Cardiac muscle cell (in vitro differentiated cells and primary cell): ENCODE measurements at regions not wholly inside any gene's neighbourhood (a gene's known extent, or its start where the extent isn't known, plus 50 kb on each side); places are given as distances from the start of the nearest gene placed in this dataset.
A peak's percentile ranks its signal among the peaks of the same experiment; 100 is the strongest.

ENCODE experiments used
- DNase-seq, 2 donors: peaks; one replicate each; pipeline versions ENCODE4 v3.0.0 to v3.0.0-alpha.2; 2010 to 2017; ENCODE audit warnings: low read depth in 1 of 2, low spot score in 1 of 2
- H3K27ac ChIP-seq: fragments of 200-600 bp; sonication (generic); 2 replicates; pipeline ENCODE4 v1.5.1; 2016
- H3K27me3 ChIP-seq: fragments of 200-600 bp; sonication (generic); 2 replicates; pipeline ENCODE4 v1.6.0; 2016; ENCODE audit warnings: control low read depth
- H3K36me3 ChIP-seq: fragments of 200-600 bp; sonication (generic); 2 replicates; pipeline ENCODE4 v1.5.1; 2016; ENCODE audit warnings: control low read depth
- H3K4me1 ChIP-seq: fragments of 200-600 bp; sonication (generic); 2 replicates; pipeline ENCODE4 v1.8.1; 2017; ENCODE audit warnings: low read depth, mild to moderate bottlenecking, mixed run types
- H3K4me3 ChIP-seq: fragments of 200-600 bp; sonication (generic); 2 replicates; pipeline ENCODE4 v1.5.1; 2016; ENCODE audit warnings: mild to moderate bottlenecking
- H3K9me3 ChIP-seq: fragments of 200-600 bp; sonication (generic); 2 replicates; pipeline ENCODE4 v1.5.1; 2017; ENCODE audit warnings: low read depth, mild to moderate bottlenecking, control low read depth
- TF ChIP-seq, protein P1 (sequence below): IDR thresholded peaks from 2 replicates; pipeline ENCODE4 v1.5.1; 2012; ENCODE audit warnings: low read depth, mild to moderate bottlenecking, low read length

DNA sequence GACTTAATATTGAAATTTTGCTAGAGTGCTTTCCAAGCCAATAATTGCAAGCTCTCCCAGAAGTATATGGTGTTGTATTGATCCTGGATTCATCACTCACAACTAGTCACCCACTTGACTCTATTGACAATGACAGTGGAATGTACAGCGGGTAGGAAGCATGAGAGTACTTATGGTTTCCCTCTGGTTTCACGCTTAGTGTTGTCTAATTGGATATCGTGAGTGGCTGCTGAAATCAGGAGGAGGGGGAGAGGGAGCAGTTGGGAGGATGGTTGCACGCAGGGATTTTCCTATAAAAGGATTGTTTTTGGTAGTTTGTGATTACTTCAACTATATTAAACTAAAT lies 1819.5 kb upstream of the TENM3 start:
- no peaks in the 10 kb centered on the region for H3K27me3 ChIP-seq
- H3K27ac ChIP-seq: no peak overlapping the region
- H3K36me3 ChIP-seq: no peaks in the 10 kb centered on the region
- H3K9me3 ChIP-seq: no peaks in the 10 kb centered on the region
- TF ChIP-seq, protein P1, sequence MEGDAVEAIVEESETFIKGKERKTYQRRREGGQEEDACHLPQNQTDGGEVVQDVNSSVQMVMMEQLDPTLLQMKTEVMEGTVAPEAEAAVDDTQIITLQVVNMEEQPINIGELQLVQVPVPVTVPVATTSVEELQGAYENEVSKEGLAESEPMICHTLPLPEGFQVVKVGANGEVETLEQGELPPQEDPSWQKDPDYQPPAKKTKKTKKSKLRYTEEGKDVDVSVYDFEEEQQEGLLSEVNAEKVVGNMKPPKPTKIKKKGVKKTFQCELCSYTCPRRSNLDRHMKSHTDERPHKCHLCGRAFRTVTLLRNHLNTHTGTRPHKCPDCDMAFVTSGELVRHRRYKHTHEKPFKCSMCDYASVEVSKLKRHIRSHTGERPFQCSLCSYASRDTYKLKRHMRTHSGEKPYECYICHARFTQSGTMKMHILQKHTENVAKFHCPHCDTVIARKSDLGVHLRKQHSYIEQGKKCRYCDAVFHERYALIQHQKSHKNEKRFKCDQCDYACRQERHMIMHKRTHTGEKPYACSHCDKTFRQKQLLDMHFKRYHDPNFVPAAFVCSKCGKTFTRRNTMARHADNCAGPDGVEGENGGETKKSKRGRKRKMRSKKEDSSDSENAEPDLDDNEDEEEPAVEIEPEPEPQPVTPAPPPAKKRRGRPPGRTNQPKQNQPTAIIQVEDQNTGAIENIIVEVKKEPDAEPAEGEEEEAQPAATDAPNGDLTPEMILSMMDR: no peak
- H3K4me3 ChIP-seq: no peak overlapping the region
- peak in 1 of 2 donors; percentile 12 for DNase-seq
- no peaks in the 10 kb centered on the region for H3K4me1 ChIP-seq

DNA sequence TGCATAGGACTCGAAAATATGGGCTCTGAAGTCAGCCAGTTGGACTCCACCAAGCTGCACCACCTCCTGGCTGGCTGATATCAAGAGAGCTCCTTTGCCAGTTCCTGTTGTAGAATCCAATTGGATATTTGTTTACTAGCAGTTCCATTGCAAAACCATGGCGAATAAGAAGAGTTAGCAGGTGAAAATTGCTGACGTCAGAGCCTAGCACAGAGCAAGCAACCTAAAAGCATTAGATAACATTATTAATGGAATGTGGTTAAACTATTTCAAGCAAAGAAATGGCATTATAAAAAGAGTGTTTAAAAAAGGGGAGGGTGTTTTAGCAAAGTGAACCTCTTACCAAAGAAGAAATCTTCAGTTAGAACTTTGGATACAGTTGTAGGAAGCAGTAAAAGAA lies 1816.3 kb upstream of the TENM3 start:
- H3K9me3 ChIP-seq: no peaks in the 10 kb centered on the region
- DNase-seq: no peak
- no peak overlapping the region for H3K27ac ChIP-seq
- no peaks in the 10 kb centered on the region for H3K27me3 ChIP-seq
- TF ChIP-seq, protein P1: no peak
- no peaks in the 10 kb centered on the region for H3K4me1 ChIP-seq
- no peak overlapping the region for H3K4me3 ChIP-seq
- no peaks in the 10 kb centered on the region for H3K36me3 ChIP-seq

DNA sequence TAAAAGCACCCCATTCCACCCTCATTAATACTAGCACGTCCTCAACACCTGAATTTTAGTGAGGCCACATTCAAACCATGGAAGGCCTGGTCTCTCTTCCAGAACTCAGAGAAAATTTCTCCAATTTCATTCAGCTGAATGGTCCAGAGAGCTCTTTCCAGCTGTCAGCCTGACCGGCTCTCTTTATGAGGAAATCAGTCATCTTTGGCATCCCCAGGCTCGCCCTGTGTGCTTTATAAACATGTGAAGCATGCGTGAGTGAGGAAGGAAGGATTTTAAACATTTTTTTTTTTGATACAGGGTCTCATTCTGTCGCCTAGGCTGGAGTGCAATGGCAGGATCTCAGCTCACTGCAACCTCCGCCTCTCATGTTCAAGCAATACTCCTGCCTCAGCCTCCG lies 1812.9 kb upstream of the TENM3 start:
- TF ChIP-seq, protein P1: no peak
- Histone ChIP-seq H3K27ac (no peak overlapping the region), H3K9me3 (no peaks in the 10 kb centered on the region), H3K4me3 (no peak overlapping the region), H3K36me3 (no peaks in the 10 kb centered on the region), H3K27me3 (no peaks in the 10 kb centered on the region), H3K4me1 (no peaks in the 10 kb centered on the region)
- no peak for DNase-seq

DNA sequence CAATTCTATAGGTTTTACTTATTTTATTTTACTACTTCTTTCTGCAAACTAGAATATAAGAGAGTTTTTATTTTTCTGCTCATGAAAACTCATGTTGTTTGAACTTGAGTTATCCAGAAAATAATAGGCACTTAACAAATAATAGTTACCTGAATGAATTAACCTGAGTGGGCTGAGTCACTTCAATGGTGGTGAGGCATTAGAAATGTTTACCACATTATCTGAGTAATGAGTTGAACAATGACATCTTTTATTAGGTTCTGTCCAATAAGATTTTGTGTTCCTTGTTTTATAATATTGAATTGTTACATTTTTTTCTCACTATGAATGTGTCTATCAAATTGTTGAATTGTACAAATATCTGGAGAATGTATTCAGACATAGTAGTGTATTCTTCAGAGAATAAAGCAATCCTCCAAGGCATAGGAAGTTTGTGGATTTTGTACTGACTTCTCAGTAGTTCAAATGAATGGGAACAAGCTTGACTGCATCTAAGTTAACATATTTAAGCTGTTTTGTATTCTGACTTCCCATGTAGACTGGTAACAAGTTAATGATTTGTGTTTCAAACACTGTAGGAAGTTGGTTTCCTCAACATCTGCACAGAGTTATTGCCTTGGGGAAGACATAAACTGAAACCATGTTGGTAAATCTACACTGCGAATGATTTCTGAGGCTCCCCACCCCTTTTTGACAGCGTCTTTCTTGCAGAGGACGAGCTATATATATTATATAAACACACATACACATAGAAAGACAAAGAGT lies 1808.9 kb upstream of the TENM3 start:
- no peaks in the 10 kb centered on the region for H3K27me3 ChIP-seq
- TF ChIP-seq, protein P1: no peak
- H3K4me1 ChIP-seq: no peaks in the 10 kb centered on the region
- H3K36me3 ChIP-seq: no peaks in the 10 kb centered on the region
- no peaks in the 10 kb centered on the region for H3K9me3 ChIP-seq
- no peak overlapping the region for H3K4me3 ChIP-seq
- DNase-seq: no peak
- H3K27ac ChIP-seq: no peak overlapping the region

DNA sequence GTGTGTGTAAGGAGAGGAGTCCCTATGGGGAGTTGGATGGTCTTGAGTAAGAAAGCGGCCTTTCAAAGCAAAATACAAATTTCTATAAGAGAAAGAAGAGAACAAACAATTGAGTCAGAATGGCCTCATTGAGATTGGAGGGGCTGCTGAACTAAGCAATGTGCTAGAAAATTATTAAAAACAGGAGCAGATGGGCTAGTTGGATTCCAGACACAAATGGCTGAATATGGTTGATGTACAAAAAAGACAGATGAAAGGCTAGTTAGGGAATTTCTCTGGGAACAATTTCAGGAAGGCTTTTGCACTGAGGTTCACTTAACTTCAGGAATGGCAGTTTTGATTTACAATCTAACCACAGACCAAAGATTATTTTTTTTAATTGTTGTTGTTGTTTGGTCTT lies 1806.8 kb upstream of the TENM3 start:
- Histone ChIP-seq H3K9me3 (no peaks in the 10 kb centered on the region), H3K36me3 (no peaks in the 10 kb centered on the region), H3K4me1 (no peaks in the 10 kb centered on the region), H3K27ac (no peak overlapping the region), H3K27me3 (no peaks in the 10 kb centered on the region), H3K4me3 (no peak overlapping the region)
- TF ChIP-seq, protein P1: no peak
- no peak for DNase-seq
